HG02884 (cell line): ENCODE measurements at regions not wholly inside any gene's neighbourhood (a gene's known extent, or its start where the extent isn't known, plus 50 kb on each side); places are given as distances from the start of the nearest gene placed in this dataset.
A peak's percentile ranks its signal among the peaks of the same experiment; 100 is the strongest.
"Not testable (repeated sequence)": the region's sequence is repeated elsewhere in the genome, so short reads cannot be mapped to it uniquely, and the experiment has no call there.

Experiments
- ATAC-seq: cut with Tn5 transposase; IDR thresholded peaks from one replicate; pipeline ENCODE4 v1.9.1; 2021; ENCODE audit warnings: mild to moderate bottlenecking, moderate library complexity; ENCODE audit not compliant: unreplicated experiment

- ATAC-seq = no peak
These were observed 228.3 kb downstream of the DLEU7 start for GRCh38 chr13:50615234-50615633.

DNA sequence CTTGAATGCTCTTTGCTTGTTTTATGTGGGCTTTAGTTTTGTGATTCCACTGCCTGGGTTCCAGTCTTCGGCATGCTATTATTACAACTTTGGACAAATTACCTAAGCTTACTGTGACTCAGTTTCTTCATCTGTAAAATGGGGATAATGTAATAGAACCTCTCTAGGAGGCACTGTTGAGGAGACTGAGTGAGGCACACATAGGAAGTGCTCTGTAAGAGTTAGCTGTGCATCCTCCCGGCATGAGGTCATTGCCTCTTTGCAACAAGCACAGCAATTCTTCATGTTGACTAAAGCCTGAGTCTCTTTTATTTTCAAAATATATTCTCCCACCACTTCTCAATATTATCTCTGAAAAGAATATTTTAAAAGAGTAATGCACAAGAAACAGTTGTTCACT is 227.4 kb downstream of the DLEU7 start:
- no peak for ATAC-seq

DNA sequence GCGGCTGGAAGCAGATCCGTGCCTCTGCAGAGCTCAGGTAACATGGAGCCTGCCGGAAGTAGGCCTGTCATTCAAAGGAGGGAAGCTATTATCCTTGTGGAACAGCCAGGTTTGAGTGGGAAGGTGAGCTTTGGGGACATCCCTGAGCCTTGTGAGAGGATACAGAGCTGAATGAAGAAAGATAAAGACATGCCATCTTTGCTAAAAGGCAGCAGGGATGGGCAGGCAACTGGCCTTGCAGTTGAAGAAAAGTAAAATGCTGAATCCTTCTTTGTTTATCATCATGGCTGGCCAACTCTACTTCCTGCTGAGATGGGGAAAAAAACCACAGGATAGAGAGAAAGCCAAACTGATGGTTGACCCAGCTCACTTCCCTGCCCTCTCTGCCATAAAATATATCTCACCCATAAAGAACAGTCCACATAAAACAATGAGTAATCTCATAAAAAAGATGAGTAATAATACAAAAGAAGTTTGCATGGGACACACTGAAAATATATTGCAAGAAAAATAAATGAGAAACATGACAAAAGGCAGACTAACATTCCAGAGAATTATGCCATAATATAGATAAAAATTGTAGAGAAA is 226.3 kb downstream of the DLEU7 start:
- ATAC-seq = no peak

DNA sequence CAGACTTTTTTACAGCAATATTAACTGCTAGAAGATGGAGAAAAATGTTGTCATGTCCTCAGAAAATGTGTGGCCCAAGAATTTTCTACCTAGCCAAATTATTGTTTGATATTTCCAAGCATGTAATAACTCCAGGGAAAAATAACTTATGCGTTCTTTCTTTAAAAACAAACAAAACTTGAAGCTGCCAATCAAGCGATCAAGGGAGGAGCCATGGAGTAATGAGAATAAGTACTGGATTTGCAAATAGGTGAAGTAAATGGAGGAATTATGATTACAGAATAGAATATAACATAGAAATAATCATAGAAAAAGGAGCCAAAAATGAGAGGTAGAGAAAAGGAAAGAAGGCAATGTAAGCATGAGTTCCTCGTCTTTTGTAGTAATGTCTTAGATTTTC is 225.3 kb downstream of the DLEU7 start:
- ATAC-seq = no peak

DNA sequence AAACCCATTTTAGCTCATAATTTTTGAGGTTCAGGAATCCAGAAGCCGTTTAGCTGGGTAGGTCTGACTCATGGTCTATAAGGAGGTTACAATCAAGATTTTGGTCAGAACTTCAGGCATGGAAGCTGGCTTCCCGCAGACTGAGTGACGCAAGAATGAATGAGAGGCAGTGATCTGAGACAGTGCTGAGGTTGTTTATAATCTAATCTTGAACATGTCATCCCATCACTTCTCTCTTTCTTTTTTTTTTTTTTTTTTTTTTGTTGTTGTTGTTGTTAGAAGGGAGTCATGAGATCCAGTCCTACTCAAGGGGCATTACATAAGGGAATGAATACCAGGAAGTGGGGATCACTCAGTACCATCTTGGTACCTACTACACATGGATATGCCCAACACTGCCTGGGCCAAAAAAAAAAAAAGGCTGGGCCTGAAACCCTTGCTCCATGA is 217.4 kb downstream of the DLEU7 start:
- ATAC-seq = no peak

DNA sequence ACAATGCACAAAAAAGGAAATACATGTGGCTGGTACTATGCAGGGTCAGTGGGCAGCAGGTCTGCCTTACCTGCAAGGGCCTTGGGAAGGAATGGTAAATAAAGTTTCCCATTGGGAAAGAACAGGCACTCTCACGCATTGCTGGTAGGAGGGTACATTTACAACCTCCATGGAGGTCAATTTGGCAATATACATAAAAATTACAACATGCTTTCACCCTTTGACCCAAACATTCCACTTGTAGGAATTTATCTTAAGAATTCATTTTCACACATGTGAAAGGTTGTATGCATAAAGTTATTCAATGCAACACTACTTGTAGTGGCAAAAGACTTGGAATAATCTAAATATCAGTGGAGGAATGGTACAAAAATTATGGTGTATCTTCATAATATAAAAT is 216.4 kb downstream of the DLEU7 start:
- no peak for ATAC-seq

- ATAC-seq = not testable (repeated sequence)
These were observed 215.0 kb downstream of the DLEU7 start for GRCh38 chr13:50628512-50628911.

DNA sequence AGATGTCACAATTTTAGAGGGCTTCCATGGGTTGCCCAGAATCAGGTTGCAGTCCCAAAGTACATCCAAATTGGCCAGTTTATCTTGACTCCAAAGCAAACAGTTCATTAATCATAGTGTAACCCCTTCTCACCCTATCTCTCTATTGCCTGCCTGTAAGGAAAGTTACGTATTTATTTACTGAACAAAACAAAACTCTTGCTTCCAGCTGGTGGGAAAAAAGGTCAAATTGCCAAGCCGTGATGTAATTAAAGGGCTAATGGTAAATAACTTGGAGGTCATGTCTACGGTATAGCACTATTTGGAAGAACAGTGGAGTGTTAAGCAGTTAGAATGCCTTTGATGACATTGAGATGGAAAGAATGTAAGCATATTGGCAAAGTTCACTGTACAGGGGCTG is 214.0 kb downstream of the DLEU7 start:
- no peak for ATAC-seq

- ATAC-seq = no peak
These were observed 213.5 kb downstream of the DLEU7 start for GRCh38 chr13:50629966-50630365.

- ATAC-seq = no peak
These were observed 212.5 kb downstream of the DLEU7 start for GRCh38 chr13:50631041-50631440.

- ATAC-seq = no peak
These were observed 209.2 kb downstream of the DLEU7 start for GRCh38 chr13:50634339-50634738.

- peak; percentile 70 for ATAC-seq
These were observed 208.0 kb downstream of the DLEU7 start for GRCh38 chr13:50635504-50635903.

GRCh38 chr13:50636007-50636704 is 207.3 kb downstream of the DLEU7 start:
- ATAC-seq = peak; percentile 80

DNA sequence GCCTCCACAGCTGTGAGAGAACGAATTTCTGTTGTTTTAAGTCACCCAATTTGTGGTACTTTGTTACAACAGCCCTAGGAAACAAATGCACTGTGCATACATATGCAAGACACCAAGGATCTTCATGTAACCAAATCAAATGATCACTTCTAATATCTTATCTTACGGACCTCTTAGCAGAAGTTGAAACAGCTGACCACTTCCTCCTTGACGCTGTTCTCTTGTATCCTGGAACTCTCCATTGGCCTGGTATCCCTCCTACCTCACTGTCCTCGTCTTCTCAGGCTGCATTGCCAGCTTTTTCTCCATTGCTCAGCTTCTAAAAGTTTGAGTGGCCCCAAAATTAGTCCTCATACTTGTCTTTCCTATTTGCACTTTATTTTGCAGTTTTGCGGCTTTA is 200.4 kb downstream of the DLEU7 start:
- ATAC-seq = no peak

GRCh38 chr13:50644081-50644871 is 199.2 kb downstream of the DLEU7 start:
- ATAC-seq = no peak

- no peak for ATAC-seq
These were observed 198.4 kb downstream of the DLEU7 start for GRCh38 chr13:50645092-50645491.

DNA sequence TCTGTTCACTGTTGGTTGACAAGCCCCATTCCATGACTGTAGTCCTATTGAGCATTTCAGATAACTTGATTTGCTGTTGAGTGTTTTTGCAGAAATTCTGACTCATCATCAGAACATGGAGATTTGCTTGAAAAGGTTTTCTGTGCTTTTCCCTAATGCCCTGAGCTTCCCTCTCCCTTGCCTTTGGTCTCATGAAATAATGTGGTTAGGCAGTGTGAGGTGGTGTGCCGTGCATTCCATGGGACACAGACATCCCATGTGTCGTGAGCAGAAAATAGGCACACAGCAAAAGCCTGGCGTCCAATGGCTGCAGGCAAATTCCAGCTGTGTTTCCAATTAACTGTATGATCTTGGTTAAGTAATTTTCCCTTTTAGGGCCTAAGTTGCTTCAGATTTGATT is 197.4 kb downstream of the DLEU7 start:
- no peak for ATAC-seq

DNA sequence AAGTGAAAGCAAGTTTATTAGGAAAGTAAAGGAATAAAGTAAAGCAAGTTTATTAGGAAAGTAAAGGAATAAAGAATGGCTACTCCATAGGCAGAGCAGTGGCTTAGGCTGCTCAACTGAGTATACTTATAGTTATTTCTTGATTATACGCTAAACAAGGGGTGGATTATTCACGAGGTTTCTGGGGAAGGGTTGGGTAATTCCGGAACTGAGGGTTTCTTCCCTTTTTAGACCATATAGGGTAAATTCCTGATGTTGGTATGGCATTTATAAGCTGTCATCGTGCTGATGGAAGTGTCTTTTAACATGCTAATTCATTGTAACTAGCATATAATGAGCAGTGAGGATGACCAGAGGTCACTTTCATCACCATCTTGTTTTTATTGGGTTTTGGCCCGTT is 194.3 kb downstream of the DLEU7 start:
- no peak for ATAC-seq

DNA sequence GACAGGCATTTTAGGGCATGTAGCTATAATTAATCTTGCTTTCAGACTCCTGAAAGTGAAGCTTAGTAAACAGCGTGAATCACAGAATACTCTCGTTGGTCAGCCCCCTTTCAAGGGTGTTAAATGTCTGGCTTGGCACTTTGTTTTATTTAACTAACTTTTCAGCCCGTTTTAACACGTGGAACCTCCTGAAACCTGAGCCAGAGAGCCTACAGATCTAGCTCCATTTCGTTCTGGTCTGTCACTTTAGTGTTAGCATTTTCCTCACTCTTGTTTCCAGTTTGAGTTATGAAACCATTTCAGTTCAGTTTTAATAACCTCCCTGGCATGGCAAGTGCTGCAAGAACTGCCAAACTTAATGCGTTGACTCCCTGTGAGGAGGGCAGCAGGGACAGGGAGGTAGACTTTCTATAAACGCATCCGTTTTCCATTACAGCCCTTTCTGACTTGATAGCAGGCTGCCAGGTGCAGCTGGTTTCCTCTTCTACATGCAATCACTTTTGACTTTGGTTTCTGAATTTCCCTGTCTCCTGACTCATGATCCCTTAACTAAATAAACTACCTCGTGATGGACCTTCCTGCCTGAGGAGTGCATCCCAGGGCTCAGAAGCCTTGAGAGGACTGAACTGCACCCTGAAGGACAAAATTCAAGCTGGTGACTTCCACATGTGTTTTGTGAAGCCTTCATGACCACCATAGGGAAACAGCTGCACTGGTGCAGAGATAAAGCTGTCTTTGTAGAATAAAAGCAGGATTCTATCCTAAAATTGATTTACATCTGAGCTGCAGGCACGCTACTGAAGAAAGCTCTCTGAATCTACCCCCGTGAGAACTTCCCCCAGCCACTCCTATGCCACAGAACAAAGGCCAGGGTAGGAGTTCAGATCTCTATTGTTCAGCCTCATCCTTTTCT is 192.6 kb downstream of the DLEU7 start:
- no peak for ATAC-seq

GRCh38 chr13:50651922-50652321 is 191.6 kb downstream of the DLEU7 start:
- no peak for ATAC-seq

DNA sequence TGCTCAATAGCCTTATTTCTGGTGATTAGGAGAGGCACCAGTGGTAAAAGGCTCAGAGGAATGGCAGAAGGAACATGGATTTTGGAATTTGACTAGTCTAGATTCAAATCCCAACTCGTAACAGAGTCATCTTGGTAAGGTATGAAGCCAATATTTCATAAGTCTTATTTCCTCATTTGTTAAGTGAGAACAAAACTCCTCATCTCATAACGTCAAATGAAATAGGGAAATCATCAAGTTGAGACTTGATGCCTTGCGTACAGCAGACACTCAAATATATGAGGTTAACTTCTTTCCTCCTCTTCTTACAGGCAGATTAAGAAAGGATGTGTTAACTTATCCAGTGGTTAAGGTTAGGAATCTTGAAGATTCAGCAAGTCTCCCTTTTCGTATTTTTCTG is 189.2 kb downstream of the DLEU7 start:
- ATAC-seq = no peak
